Muscle of leg (tissue), 3 donors: ENCODE measurements at regions not wholly inside any gene's neighbourhood (a gene's known extent, or its start where the extent isn't known, plus 50 kb on each side); places are given as distances from the start of the nearest gene placed in this dataset.
"Not testable (repeated sequence)": the region's sequence is repeated elsewhere in the genome, so short reads cannot be mapped to it uniquely, and the experiment has no call there.

Source experiments
- DNase-seq: peaks from one replicate; pipeline ENCODE4 v3.0.0; 2013
- H3K27ac ChIP-seq: one replicate; pipeline ENCODE4 v1.5.1; 2013; ENCODE audit warnings: mild to moderate bottlenecking, low read length, control low read depth
- H3K27me3 ChIP-seq: one replicate; pipeline ENCODE4 v1.6.1; 2013; ENCODE audit warnings: low read length; ENCODE audit not compliant: control insufficient read depth, insufficient read depth
- H3K36me3 ChIP-seq: one replicate; pipeline ENCODE4 v1.6.1; 2013; ENCODE audit warnings: low read length; ENCODE audit not compliant: control insufficient read depth, insufficient read depth
- H3K4me1 ChIP-seq: one replicate; pipeline ENCODE4 v1.6.1; 2013; ENCODE audit warnings: low read length; ENCODE audit not compliant: control insufficient read depth, insufficient read depth
- H3K4me3 ChIP-seq: one replicate; pipeline ENCODE4 v1.5.1; 2013; ENCODE audit warnings: low read length, control low read depth
- H3K9me3 ChIP-seq: replicated peaks from 2 replicates; pipeline ENCODE4 v1.6.1; 2013; ENCODE audit warnings: low read depth, low read length; ENCODE audit not compliant: control insufficient read depth
- WGBS: methylation state at CpG from one replicate; pipeline ENCODE4 v1.1.5; 2013; ENCODE audit warnings: missing lambda C conversion rate; ENCODE audit not compliant: insufficient coverage; 5-methylcytosine and 5-hydroxymethylcytosine counted together

DNA sequence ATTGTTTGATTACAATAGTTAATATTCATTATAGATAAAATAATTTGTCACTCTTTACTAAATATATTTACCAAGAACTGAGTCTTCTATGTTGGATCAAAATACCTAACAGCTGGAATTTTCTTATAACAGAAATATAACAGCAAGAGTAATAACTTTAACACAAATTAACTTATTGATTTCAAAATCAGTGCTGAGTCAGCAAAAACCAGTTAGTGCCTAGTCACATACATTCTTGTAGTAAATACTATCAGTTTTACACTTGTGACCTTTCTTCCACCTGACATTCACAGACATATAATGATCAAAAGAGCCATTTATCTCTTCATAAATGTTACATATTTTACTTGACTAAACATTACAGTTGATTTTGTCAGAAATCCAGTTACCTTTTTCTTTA, 1141.4 kb upstream of the ADGRB3 start:
- H3K36me3 ChIP-seq, result no peaks in the 10 kb centered on the region
- no peak overlapping the region for H3K4me3 ChIP-seq
- H3K9me3 ChIP-seq, result no peaks in the 10 kb centered on the region
- H3K27me3 ChIP-seq, result no peaks in the 10 kb centered on the region
- no peak for DNase-seq
- H3K4me1 ChIP-seq, result no peaks in the 10 kb centered on the region
- H3K27ac ChIP-seq, result no peak overlapping the region

DNA sequence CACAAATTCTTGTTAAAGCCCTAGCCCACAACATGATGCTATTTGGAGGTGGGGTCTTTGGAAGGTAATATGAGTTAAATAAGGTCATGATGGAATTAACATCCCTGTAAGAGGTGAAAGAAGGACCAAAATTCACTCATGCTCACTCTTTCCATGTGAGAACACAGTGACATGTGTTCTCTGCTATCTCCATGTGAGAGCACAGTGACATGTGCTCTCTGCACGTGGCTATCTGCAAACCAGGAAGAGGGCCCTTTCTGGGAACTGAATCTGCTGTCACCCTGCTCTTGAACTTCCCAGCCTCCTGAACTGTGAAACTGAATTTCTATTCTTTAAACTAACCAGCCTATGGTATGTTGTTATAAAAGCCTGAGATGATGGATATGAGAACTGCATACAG, 1159.4 kb upstream of the ADGRB3 start:
- no CpG with 5 or more reads among the region's 1 CpG for WGBS
- Histone ChIP-seq H3K9me3 (no peaks in the 10 kb centered on the region), H3K4me1 (no peaks in the 10 kb centered on the region), H3K27me3 (no peaks in the 10 kb centered on the region), H3K4me3 (no peak overlapping the region), H3K36me3 (no peaks in the 10 kb centered on the region), H3K27ac (no peak overlapping the region)
- no peak for DNase-seq

DNA sequence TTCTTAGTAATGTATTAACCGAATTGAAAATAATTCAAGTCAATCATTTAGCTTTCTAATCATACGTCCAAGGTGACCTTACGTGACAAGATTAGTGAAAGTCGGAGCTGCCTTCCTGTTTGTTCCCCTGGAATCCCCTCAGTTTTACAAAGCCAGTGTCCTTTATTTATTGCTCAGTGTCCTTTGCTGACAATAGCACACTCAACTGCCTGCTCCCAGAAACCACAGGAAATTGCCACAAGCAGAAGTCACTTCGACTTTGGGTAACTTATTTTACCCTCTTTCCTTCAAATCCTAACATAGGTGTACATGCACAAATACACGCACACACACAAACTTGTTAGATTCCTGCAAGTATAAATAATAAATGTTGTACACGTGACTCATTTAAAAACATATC, 1167.7 kb upstream of the ADGRB3 start:
- no peak overlapping the region for H3K27ac ChIP-seq
- no peak for DNase-seq
- H3K9me3 ChIP-seq, result peaks cover 3% of the 10 kb centered on the region
- no peaks in the 10 kb centered on the region for H3K36me3 ChIP-seq
- WGBS, result 80% methylated on average over 3 of the region's 7 CpGs
- no peak overlapping the region for H3K4me3 ChIP-seq
- H3K4me1 ChIP-seq, result no peaks in the 10 kb centered on the region
- no peaks in the 10 kb centered on the region for H3K27me3 ChIP-seq

DNA sequence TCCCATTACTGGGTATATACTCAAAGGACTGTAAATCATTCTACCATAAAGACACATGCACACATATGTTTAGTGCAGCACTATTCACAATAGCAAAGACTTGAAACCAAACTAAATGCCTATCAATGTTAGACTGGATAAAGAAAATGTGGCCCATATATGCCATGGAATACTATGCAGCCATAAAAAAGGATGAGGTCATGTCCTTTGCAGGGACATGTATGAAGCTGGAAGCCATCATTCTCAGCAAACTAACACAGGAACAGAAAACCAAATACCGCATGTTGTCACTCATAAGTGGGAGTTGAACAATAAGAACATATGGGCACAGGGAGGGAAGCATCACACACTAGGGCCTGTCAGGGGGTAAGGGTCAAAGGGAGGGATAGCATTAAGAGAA, 1172.4 kb upstream of the ADGRB3 start:
- H3K27ac ChIP-seq, H3K4me1 ChIP-seq, H3K36me3 ChIP-seq, H3K27me3 ChIP-seq, H3K4me3 ChIP-seq, DNase-seq: not testable (repeated sequence)
- no CpG with 5 or more reads among the region's 1 CpG for WGBS
- H3K9me3 ChIP-seq, result peaks cover 12% of the 10 kb centered on the region

DNA sequence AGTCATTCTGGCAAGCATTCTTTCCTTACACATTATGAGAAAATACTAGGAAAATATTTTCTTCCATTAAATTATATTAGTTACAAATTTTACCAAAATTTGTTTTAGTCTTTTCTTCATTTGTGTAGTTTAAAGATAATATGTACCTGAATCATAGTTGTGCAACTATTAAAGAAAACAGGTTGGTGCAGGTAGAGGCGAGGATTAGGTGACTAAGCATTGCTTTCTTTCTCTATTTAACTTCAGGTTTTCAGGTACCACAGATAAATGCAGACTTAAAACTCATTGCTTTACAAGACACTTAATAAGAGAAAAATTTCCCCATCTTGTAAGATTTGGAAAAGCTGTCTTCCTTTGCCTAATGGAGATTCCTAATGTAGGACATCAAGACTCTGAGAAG, 1175.5 kb upstream of the ADGRB3 start:
- H3K4me1 ChIP-seq, result no peaks in the 10 kb centered on the region
- no peaks in the 10 kb centered on the region for H3K36me3 ChIP-seq
- no peaks in the 10 kb centered on the region for H3K27me3 ChIP-seq
- H3K4me3 ChIP-seq, result no peak overlapping the region
- peaks cover 10% of the 10 kb centered on the region for H3K9me3 ChIP-seq
- no CpG with 5 or more reads among the region's 1 CpG for WGBS
- H3K27ac ChIP-seq, result no peak overlapping the region
- DNase-seq, result no peak

DNA sequence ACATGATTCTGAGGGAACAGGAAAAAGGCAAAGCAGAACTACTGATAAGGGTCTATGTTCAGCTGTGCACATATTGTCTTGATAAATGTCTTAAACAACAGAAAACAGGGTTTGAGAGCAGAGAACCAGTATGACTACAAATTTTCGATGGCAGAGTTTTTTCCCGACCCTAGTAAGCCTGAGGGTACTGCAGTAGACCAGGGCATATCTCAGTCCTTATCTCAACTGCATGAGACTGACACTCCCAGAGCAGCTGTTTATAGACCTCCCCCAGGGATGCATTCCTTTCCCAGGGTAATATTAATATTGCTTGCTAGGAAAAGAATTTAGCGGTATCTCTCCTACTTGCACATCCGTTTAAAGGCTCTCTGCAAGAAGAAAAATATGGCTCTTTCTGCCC, 1176.8 kb upstream of the ADGRB3 start:
- no peaks in the 10 kb centered on the region for H3K36me3 ChIP-seq
- no peak for DNase-seq
- H3K4me1 ChIP-seq, result no peaks in the 10 kb centered on the region
- H3K9me3 ChIP-seq, result peaks cover 10% of the 10 kb centered on the region
- WGBS, result 89% methylated on average over 2 of the region's 4 CpGs
- no peak overlapping the region for H3K27ac ChIP-seq
- H3K4me3 ChIP-seq, result no peak overlapping the region
- no peaks in the 10 kb centered on the region for H3K27me3 ChIP-seq

DNA sequence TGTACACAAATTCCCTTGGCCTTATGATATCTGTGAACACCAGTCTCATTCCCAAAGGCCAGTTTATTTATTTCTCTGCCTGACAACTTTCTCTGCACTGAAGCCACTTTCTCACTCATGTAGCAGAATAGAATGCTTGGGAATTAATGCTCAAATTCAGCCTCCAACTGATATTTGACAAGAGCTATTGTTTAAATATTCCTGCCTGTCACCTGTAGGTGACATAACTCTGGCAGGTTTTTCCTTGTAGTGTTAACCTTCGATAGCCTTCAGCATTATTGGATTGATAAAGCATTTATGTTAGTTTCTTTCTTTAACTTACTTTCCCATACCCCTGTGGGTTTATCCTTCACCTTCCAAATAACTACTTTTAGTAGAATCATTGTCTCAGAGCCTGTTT, 1183.2 kb upstream of the ADGRB3 start:
- H3K36me3 ChIP-seq, result no peaks in the 10 kb centered on the region
- no CpG with 5 or more reads among the region's 1 CpG for WGBS
- DNase-seq, result no peak

DNA sequence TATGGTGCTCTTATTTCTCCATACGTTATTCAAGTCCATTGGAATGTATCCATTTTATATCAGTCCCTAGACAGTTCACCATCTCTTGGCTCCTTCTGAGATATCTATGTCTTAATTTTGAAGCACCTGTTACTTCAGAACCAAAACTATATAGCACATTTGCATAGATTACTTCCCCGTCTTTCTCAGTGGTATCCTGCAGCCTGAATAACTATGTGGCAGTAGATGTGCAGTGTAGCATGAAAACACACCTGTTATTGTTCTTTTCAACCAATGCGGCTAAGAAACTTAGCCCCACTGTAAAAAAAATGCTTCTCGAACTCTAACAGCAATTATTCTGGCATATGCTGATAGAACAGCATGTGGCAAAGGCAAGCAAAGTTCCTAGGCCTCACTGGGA, 1184.4 kb upstream of the ADGRB3 start:
- no peak overlapping the region for H3K4me3 ChIP-seq
- H3K27me3 ChIP-seq, result no peaks in the 10 kb centered on the region
- H3K9me3 ChIP-seq, result no peaks in the 10 kb centered on the region
- H3K27ac ChIP-seq, result no peak overlapping the region
- no peaks in the 10 kb centered on the region for H3K4me1 ChIP-seq
- DNase-seq, result no peak
- H3K36me3 ChIP-seq, result no peaks in the 10 kb centered on the region
- no CpG with 5 or more reads among the region's 4 CpGs for WGBS

More for the DNA sequence above, 1183.2 kb upstream of the ADGRB3 start:
- Histone ChIP-seq H3K27ac (no peak overlapping the region), H3K4me3 (no peak overlapping the region), H3K9me3 (no peaks in the 10 kb centered on the region), H3K4me1 (no peaks in the 10 kb centered on the region), H3K27me3 (no peaks in the 10 kb centered on the region)

DNA sequence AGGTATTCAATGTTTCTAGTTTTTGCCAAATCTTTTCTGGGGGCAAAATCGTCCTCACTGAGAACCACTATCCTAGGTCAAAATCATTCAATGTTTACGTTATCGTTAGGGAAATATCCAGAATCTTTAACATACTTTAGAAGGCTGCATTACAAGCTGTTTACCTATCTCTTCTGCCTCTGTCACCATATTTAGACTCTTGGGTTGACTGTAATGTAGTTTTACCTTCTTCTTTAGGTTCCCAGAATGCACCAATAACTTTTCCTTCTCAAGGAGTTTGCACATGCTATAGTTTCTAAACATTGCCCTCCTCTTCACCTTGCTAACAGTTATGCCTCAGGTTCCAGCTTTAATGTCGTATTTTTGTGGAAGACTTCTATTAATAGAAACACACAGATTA, 1185.5 kb upstream of the ADGRB3 start:
- Histone ChIP-seq H3K4me3 (no peak overlapping the region), H3K36me3 (no peaks in the 10 kb centered on the region), H3K4me1 (no peaks in the 10 kb centered on the region), H3K27ac (no peak overlapping the region), H3K9me3 (no peaks in the 10 kb centered on the region), H3K27me3 (no peaks in the 10 kb centered on the region)
- DNase-seq, result no peak
- 88% methylated on average over 1 of the region's 4 CpGs for WGBS

DNA sequence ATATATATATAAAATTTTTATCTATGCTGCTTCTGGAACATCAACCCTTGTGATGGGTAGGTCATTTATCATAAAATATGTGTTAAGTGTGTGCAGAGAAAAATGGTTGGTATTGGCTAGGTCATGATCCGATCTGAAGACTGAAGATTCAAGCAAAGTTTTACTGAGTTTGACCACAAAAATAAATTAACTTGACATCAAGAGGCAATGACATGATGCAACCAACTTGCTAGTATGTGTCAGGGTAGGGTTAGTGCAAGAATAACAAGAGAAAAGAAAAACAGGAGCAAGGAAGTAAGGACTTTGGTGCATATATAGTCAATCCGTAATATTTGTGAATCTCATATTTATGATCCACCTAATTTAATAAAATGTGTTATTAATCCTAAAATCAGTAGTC, 1202.0 kb upstream of the ADGRB3 start:
- Histone ChIP-seq H3K4me3 (no peak overlapping the region), H3K4me1 (no peaks in the 10 kb centered on the region), H3K27ac (no peak overlapping the region), H3K9me3 (no peaks in the 10 kb centered on the region), H3K27me3 (no peaks in the 10 kb centered on the region), H3K36me3 (no peaks in the 10 kb centered on the region)
- no peak for DNase-seq
- WGBS, result no CpG with 5 or more reads among the region's 2 CpGs

DNA sequence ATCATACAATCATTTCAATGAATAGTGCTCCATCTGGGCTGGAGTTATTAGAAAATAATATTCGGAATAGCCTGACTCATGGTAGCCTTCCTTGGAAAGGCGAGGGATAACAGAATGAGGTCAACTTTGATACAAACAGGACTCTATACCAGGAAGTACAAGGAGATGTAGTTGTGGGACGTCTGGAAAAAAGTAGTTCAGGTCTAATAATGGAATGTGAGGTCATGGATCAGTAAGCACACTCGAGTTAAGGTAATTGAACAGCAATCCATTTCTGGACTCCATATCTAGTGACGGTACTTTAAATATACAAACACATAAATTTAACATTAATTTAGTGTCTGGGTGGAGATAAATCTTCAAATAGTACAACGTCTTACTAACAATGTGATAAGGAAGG, 1204.0 kb upstream of the ADGRB3 start:
- DNase-seq, result no peak
- no peaks in the 10 kb centered on the region for H3K4me1 ChIP-seq
- H3K9me3 ChIP-seq, result no peaks in the 10 kb centered on the region
- H3K27me3 ChIP-seq, result no peaks in the 10 kb centered on the region
- no peaks in the 10 kb centered on the region for H3K36me3 ChIP-seq
- no peak overlapping the region for H3K4me3 ChIP-seq
- WGBS, result no CpG with 5 or more reads among the region's 6 CpGs
- H3K27ac ChIP-seq, result no peak overlapping the region
